ENCODE measurements at regions not wholly inside any gene's neighbourhood (a gene's known extent, or its start where the extent isn't known, plus 50 kb on each side); places are given as distances from the start of the nearest gene placed in this dataset.

GRCh38 chr9:93807166-93808074, 147.7 kb downstream of the BARX1 start:
- TF ChIP-seq EZH2phosphoT487 (IDR thresholded peaks at IDR 0.05; ENCODE audit: borderline replicate concordance, low read length) (no peak), CTCF (IDR thresholded peaks at IDR 0.05; ENCODE audit: low read depth, low read length, poor library complexity, severe bottlenecking) (no peak)

Data from DOHH2 (cell line).